ENCODE measurements at regions not wholly inside any gene's neighbourhood (a gene's known extent, or its start where the extent isn't known, plus 50 kb on each side); places are given as distances from the start of the nearest gene placed in this dataset.
"Not testable (repeated sequence)": the region's sequence is repeated elsewhere in the genome, so short reads cannot be mapped to it uniquely, and the experiment has no call there.

- DNase-seq: no peak
Observed at GRCh38 chr1:5730272-5731109, 261.7 kb downstream of the NPHP4 start.

DNA sequence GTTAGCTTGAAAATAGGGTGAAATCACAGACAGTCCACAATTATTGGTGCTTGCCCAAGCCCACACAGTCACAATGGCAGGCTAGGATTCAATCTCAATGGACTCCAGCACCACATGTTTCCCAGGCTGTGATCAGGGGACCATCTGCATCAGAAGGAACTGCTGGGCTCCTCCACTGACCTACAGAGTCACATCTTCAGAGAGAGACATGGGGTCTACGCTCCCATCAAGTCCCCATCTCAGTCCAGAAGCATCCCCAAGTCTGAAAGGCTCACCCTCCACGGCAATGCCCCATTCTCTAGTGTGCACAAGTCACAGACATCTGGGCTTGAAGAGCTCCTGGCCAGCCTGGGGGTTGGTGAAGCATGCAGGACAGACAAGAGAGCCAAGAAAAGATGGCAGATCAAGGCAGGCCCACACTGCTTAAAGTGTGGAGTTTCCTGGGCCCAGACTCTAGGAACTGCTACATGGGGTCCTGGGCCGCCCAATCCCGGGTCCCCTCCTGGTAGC lies 262.5 kb downstream of the NPHP4 start:
- DNase-seq: no peak

- DNase-seq: no peak
Observed at GRCh38 chr1:5728663-5729355, 263.4 kb downstream of the NPHP4 start.

DNA sequence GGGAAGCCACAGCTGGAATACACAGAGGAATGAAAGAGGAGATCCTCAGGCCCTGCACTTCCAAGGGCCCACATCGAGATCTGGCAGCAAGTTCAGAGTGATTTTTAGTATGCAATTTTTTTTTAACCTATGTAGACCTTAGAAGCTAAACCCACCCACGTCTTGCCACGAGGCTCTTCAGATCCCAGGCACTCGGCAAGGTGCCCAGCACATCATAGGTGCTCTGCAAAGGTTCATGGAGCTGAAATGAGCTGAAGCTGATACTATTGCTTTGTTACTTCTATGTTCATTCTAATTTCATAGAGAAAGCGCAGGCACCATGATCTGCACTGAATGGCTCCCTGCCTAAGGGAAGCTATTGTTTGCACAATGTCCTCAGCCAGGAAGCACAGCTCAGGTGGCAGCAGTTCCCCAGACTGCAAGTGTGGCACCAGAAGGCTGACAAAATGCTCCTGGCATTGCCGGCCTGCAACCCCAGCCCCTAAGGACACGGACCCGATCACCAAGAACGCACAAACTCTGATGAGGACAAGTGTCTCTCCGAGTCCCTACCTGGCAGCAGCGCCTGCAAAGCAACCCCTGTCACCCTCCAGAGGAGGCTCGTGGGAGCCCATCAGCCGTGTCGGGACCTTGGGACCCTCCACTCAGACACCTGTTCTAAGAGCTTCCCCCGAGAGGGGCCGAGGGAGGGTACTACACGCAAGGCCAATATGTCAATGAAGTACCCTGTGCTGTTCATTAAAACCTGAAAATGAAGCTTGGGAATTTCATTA lies 264.2 kb downstream of the NPHP4 start:
- no peak for DNase-seq

DNA sequence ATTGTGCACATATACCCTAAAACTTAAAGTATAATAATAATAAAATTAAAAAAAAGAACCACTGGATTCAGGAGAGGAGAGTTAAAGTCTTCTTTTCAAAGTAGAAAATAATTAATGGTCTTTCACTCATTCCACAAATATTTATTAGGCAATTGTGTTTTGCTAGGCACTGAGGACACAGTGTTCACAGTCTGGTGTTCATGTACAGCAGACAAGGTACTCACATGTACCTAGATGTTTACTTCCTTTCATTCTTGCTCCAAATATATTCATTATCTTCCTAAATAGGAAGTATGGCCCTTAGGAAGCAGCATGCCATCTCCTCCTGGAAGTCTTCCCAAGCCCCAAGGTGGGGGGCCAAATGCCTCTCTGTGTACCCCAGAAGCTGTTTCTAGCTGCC lies 265.0 kb downstream of the NPHP4 start:
- no peak for DNase-seq

DNA sequence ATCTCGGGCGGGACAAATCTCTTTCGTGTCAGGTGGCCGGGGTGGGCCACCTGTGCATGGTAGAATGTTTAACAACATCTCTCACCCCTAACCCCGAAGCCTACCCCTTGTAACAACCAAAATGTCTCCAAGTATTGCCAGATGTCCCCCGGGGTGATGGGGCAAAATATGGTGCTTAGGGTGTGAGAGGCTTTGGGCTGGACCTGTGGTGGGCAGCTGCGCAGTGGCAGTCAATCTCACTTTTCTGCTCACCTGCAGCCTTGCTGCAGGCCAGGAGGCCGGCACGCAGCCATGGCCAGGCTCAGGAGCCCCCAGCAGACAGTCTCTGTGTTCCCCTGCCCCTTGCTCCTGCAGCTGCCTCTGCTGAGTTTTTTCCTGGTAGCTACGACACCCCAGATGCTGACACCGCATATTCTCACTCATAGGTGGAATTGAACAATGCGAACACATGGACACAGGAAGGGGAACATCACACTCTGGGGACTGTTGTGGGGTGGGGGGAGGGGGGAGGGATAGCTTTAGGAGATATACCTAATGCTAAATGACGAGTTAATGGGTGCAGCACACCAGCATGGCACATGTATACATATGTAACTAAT lies 265.5 kb downstream of the NPHP4 start:
- DNase-seq: not testable (repeated sequence)

GRCh38 chr1:5725855-5726585 lies 266.2 kb downstream of the NPHP4 start:
- no peak for DNase-seq

DNA sequence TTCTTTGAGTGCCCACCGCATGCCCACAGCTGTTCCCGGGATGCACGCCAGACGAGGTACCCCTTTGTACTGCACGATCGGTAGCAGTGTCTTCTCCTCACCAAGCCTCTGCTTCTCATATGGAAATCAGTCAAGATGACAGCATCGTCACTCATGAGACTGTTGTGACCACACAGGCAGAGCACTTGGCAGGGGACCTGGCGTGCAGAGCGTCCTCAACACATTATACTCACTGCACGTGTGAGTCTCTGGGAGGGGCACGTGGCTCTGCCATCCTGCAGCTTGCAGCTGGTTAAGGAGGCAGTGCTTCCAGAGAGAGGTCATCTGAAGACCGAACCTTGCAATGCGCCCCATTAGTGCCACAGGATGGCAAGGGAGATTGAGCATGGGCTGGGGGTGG lies 266.8 kb downstream of the NPHP4 start:
- DNase-seq: no peak

DNA sequence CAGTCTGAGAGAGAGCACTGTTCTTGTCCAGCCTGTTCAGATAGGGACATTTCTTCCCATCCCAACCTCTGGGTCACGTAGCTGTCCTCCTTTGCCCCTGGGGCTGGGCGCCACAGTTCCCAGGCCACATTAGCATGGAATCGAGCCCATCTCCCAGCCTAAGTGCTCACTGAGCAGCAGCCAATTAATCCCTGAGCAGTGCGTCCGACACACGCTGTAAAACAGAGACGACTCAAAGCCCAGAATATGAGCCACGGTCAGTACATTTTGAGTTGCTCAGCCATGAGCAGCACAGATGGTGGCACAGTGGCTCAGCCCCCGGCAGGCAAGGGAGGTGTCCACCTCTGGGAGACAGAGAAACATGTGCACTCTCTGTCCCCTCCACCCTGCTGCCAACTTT lies 267.4 kb downstream of the NPHP4 start:
- DNase-seq: no peak

DNA sequence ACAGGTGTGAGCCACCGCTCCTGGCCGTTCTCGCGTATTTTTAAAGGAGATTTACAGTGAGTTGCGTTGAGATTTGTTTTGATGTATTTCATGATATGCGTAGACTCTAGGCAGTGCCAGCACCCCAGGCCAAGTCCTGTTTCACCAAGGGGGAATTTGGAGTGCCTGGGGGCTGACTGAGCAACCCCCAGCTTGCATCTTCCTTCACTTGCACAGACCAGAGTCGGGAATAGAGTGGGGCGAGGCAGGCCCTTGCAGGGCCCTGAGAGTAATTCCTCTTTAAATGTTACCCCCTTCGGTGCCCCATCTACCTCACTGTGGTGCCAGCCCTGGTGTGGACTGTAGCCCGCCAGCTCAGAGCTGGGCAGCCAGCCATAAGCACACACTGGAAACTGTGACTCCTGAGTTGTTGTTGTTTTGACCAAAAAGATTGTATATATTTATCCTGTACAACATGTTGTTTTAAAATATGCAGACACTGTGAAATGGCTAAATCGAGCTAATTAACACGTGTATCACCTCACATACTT lies 269.5 kb downstream of the NPHP4 start:
- no peak for DNase-seq

- no peak for DNase-seq
Observed at GRCh38 chr1:5721634-5722215, 270.5 kb downstream of the NPHP4 start.

DNA sequence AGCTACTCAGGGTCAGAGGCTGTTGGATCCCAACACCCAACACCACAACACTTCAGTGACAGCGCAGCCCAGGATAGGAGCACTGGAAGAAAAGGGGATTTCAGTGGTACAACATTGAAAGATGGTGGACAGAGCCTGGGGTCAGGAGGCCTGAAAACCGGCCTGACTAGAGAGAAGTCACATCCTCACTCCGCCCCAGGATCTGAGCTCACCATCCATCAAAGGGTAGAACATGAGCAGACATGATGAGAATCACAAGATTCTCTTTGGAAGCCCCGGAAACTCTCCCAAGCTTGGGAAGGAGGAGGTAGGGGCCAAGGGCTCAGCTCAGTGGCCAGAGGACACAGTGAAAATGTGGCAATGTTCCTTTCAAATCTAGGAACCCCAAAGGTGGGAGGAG lies 271.3 kb downstream of the NPHP4 start:
- DNase-seq: no peak

GRCh38 chr1:5720484-5720883 lies 271.7 kb downstream of the NPHP4 start:
- no peak for DNase-seq

DNA sequence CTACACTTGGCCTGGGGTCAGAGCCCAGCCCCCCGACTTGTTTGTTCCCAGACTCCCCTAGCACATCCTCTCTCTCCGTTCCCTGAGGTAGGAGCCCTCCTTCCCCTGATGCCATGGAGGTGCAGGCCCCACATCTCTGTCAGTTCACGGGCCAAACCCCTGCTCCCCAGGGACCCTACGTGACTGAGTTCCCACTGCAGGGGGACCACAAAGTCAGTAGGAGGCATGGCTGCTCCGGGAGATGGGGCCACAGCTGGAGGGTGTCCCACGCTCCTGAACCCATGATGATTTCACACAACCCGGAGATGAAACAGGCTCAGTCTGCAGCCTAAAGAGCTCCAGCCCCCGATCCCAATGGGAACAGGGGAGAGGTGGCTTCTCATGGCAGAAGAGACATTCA lies 272.2 kb downstream of the NPHP4 start:
- no peak for DNase-seq

- no peak for DNase-seq
Observed at GRCh38 chr1:5718831-5719632, 273.2 kb downstream of the NPHP4 start.

- no peak for DNase-seq
Observed at GRCh38 chr1:5717031-5717682, 275.1 kb downstream of the NPHP4 start.

DNA sequence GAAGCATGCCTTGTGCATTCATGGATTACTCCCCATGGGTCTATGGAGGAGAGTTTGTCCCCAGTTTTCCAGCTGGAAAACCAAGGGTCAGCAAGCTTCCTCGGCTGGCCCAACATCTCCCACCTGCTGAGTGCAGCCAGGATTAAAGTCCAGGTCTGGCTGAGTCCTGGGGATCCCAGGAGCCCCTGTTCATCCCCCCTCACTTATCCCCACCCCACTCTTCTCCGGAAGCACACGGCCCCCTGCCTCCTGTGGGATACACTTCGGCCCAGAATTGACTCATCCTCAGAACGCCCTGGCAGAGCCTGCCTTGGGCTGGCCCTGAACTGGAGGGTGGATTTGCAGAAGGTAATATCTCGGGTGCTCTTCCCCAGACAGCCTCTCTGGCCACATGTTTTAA lies 276.1 kb downstream of the NPHP4 start:
- DNase-seq: no peak

DNA sequence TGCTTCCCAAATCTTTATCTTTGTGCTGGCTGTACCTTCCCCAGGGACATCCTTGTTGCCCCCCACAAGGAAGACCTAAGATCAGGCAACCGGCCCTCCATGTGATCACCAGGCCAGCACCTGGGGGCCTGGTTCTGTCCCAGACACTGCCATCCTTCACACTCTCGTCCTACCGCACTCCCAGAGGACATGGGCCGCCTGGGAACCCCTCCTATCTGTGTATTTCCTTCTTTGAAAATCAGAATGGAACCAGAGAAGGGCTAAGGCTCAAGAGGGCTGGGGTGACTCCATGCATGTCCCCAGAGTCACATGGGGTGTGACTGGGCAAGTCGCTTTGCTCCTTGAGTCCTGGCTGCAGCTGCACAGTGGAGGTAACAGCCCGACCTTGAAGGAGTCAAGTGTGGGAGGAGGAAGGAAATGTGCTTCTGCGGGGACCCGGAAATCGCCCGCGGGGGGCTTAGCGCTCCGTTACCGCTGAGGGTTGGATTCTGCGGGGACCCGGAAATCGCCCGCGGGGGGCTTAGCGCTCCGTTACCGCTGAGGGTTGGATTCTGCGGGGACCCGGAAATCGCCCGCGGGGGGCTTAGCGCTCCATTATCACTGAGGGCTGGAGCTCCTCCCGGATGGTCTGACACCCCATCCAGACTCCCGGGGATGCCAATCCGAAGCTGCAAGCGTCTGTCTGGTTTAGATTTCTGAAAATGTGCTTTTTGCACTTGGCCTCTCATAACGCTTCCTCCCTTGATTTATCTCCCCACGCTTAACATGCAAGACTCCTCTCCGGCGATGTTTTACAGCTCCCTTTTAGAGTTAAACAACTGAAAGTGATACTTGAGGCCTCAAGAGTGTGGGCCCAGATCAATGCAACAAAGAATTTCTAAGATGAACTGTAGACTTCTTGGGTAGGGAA lies 278.9 kb downstream of the NPHP4 start:
- DNase-seq: no peak
